Gastroesophageal sphincter (tissue), 4 donors: ENCODE measurements at regions not wholly inside any gene's neighbourhood (a gene's known extent, or its start where the extent isn't known, plus 50 kb on each side); places are given as distances from the start of the nearest gene placed in this dataset.
"Not testable (repeated sequence)": the region's sequence is repeated elsewhere in the genome, so short reads cannot be mapped to it uniquely, and the experiment has no call there.

Experiments
- ATAC-seq: fragments of 150-250 bp; one replicate; pipeline ENCODE4 v1.9.1; 2016; ENCODE audit warnings: mild to moderate bottlenecking, moderate library complexity
- H3K27ac ChIP-seq, 4 donors: fragments of 200-600 bp; sonication (generic) in 3 of 4; 1 replicate in 3 of 4; 2 replicates in 1 of 4; pipeline ENCODE4 v1.5.1; 2016 to 2019
- H3K27me3 ChIP-seq: fragments of 200-600 bp; sonication (generic); one replicate; pipeline ENCODE4 v1.5.1; 2019
- H3K36me3 ChIP-seq, 2 donors: fragments of 200-600 bp; sonication (generic); one replicate each; pipeline ENCODE4 v1.5.1; 2019; ENCODE audit warnings: control low read depth in 1 of 2
- H3K4me1 ChIP-seq, 3 donors: fragments of 200-600 bp; sonication (generic); 1 replicate in 2 of 3; 2 replicates in 1 of 3; pipeline ENCODE4 v1.5.1; 2016 to 2019; ENCODE audit warnings: control low read depth in 2 of 3
- H3K4me3 ChIP-seq, 2 donors: fragments of 200-600 bp; sonication (generic); one replicate each; pipeline ENCODE4 v1.5.1; 2019; ENCODE audit warnings: mild to moderate bottlenecking in 1 of 2, moderate library complexity in 1 of 2
- H3K9me3 ChIP-seq, 3 donors: fragments of 200-600 bp; sonication (generic); one replicate each; pipeline ENCODE4 v1.5.1; 2017 to 2019; ENCODE audit warnings: control low read depth in 2 of 3
- CTCF ChIP-seq, 4 experiments: fragments of 200-600 bp in 2 of 4; fragments of 450-650 bp in 2 of 4; sonication (generic) in 1 of 4; IDR thresholded peaks; one replicate each; pipeline ENCODE4 v1.5.1; 2017 to 2019; ENCODE audit warnings: antibody characterized with exemption in 4 of 4, mild to moderate bottlenecking in 2 of 4, moderate library complexity in 2 of 4
- EP300 ChIP-seq: sonication (generic); formaldehyde crosslinking; IDR thresholded peaks from one replicate; pipeline ENCODE4 v1.6.1; 2017; ENCODE audit warnings: antibody characterized with exemption, mild to moderate bottlenecking
- POLR2A ChIP-seq, 2 donors: fragments of 450-650 bp; IDR thresholded peaks; one replicate each; pipeline ENCODE4 v1.6.1; 2017; ENCODE audit warnings: antibody characterized with exemption in 2 of 2, mild to moderate bottlenecking in 2 of 2, moderate library complexity in 1 of 2
- POLR2AphosphoS5 ChIP-seq: sonication (generic); formaldehyde crosslinking; IDR thresholded peaks from one replicate; pipeline ENCODE4 v1.6.1; 2017; ENCODE audit warnings: antibody characterized with exemption
- WGBS, 2 donors: methylation state at CpG; one replicate each; pipeline ENCODE4 v1.1.5; 2018; ENCODE audit warnings: low coverage in 1 of 2; 5-methylcytosine and 5-hydroxymethylcytosine counted together

- Histone ChIP-seq H3K27ac (no peak overlapping the region), H3K27me3 (no peaks in the 10 kb centered on the region), H3K4me1 (no peaks in the 10 kb centered on the region), H3K9me3 (no peaks in the 10 kb centered on the region), H3K4me3 (no peak overlapping the region), H3K36me3 (no peaks in the 10 kb centered on the region)
- ATAC-seq, result no peak
- TF ChIP-seq EP300 (no peak), POLR2A (IDR thresholded peaks at IDR 0.05) (no peak), CTCF (IDR thresholded peaks at IDR 0.05) (no peak), POLR2AphosphoS5 (no peak)
- WGBS, 2 donors, result 72 to 82% methylated on average over 4 to 5 of the region's 5 CpGs
Measured at GRCh38 chr4:96407738-96408463, 568.0 kb downstream of the PDHA2 start.

GRCh38 chr4:96414853-96415252, 575.0 kb downstream of the PDHA2 start:
- H3K4me1 ChIP-seq, ATAC-seq, H3K27ac ChIP-seq, H3K27me3 ChIP-seq, H3K36me3 ChIP-seq, H3K4me3 ChIP-seq, H3K9me3 ChIP-seq: not testable (repeated sequence)
- WGBS, 2 donors, result 86 to 100% methylated on average over 3 to 13 of the region's 21 CpGs

- H3K36me3 ChIP-seq, result no peaks in the 10 kb centered on the region
- no peak for ATAC-seq
- no peak for TF ChIP-seq POLR2A (IDR thresholded peaks at IDR 0.05)
- H3K4me3 ChIP-seq, result no peak overlapping the region
- H3K27me3 ChIP-seq, result no peaks in the 10 kb centered on the region
- no peak overlapping the region for H3K27ac ChIP-seq
- H3K4me1 ChIP-seq, result no peaks in the 10 kb centered on the region
- H3K9me3 ChIP-seq, result no peaks in the 10 kb centered on the region
Measured at GRCh38 chr4:96429657-96430056, 589.8 kb downstream of the PDHA2 start.

- no peaks in the 10 kb centered on the region for H3K36me3 ChIP-seq
- H3K9me3 ChIP-seq, result no peaks in the 10 kb centered on the region
- TF ChIP-seq CTCF (IDR thresholded peaks at IDR 0.05) (no peak), POLR2AphosphoS5 (no peak), POLR2A (IDR thresholded peaks at IDR 0.05) (no peak), EP300 (no peak)
- whole genome bisulfite sequencing, 2 donors, result 100% methylated on average over 2 of the region's 2 CpGs
- H3K4me1 ChIP-seq, result no peaks in the 10 kb centered on the region
- no peak for ATAC-seq
- no peak overlapping the region for H3K4me3 ChIP-seq
- H3K27ac ChIP-seq, result no peak overlapping the region
- H3K27me3 ChIP-seq, result no peaks in the 10 kb centered on the region
Measured at GRCh38 chr4:96431094-96431493, 591.2 kb downstream of the PDHA2 start.

- H3K36me3 ChIP-seq, result no peaks in the 10 kb centered on the region
- H3K27ac ChIP-seq, result no peak overlapping the region
- H3K27me3 ChIP-seq, result no peaks in the 10 kb centered on the region
- TF ChIP-seq CTCF (IDR thresholded peaks at IDR 0.05) (no peak), EP300 (no peak), POLR2A (IDR thresholded peaks at IDR 0.05) (no peak), POLR2AphosphoS5 (no peak)
- no peak overlapping the region for H3K4me3 ChIP-seq
- H3K4me1 ChIP-seq, result no peaks in the 10 kb centered on the region
- ATAC-seq, result no peak
- peaks cover 0 to 54% (median 0%) of the 10 kb centered on the region in 3 donors for H3K9me3 ChIP-seq
- 73% methylated on average over 3 of the region's 3 CpGs; no CpG with 5 or more reads in 1 of the 2 donors for WGBS, 2 donors
Measured at GRCh38 chr4:96448315-96448872, 608.5 kb downstream of the PDHA2 start.

GRCh38 chr4:96455045-96455720, 615.3 kb downstream of the PDHA2 start:
- Histone ChIP-seq H3K36me3 (no peaks in the 10 kb centered on the region), H3K9me3 (peaks cover 0 to 10% (median 0%) of the 10 kb centered on the region in 3 donors), H3K4me3 (no peak overlapping the region), H3K4me1 (no peaks in the 10 kb centered on the region), H3K27me3 (no peaks in the 10 kb centered on the region), H3K27ac (no peak overlapping the region)
- no peak for ATAC-seq
- WGBS, 2 donors, result 83 to 90% methylated on average over 2 to 3 of the region's 6 CpGs
- TF ChIP-seq POLR2A (IDR thresholded peaks at IDR 0.05) (no peak), EP300 (no peak), CTCF (IDR thresholded peaks at IDR 0.05) (no peak), POLR2AphosphoS5 (no peak)

- not testable (repeated sequence) for H3K36me3 ChIP-seq, H3K4me3 ChIP-seq, ATAC-seq, H3K9me3 ChIP-seq, H3K27ac ChIP-seq, H3K4me1 ChIP-seq, H3K27me3 ChIP-seq
- 74 to 86% methylated on average over 1 to 4 of the region's 4 CpGs for WGBS, 2 donors
Measured at GRCh38 chr4:96458031-96458430, 618.1 kb downstream of the PDHA2 start.
